A549 (cell line): ENCODE measurements at regions not wholly inside any gene's neighbourhood (a gene's known extent, or its start where the extent isn't known, plus 50 kb on each side); places are given as distances from the start of the nearest gene placed in this dataset.
A peak's percentile ranks its signal among the peaks of the same experiment; 100 is the strongest.
"Not testable (repeated sequence)": the region's sequence is repeated elsewhere in the genome, so short reads cannot be mapped to it uniquely, and the experiment has no call there.

ENCODE experiments used
- ATAC-seq, 2 experiments: fragments of 200-7000 bp in 1 of 2; fragments of >200 bp in 1 of 2; cut with Nextera tagmentation in 1 of 2; cut with Tn5 transposase in 1 of 2; 3 replicates each; pipeline versions ENCODE4 v1.8.0 to v1.9.1; 2018 to 2020; ENCODE audit warnings: mild to moderate bottlenecking in 1 of 2, moderate library complexity in 1 of 2
- CTCF ChIA-PET: fragments of 300-600 bp; sonication (Branson Sonifier 250); formaldehyde crosslinking; extraction: SDS; loops from one replicate; lab custom pipeline; 2021; ENCODE audit warnings: antibody characterized with exemption, inconsistent platforms; lab: Yijun Ruan, JAX
- POLR2A ChIA-PET: fragments of 350-600 bp; formaldehyde crosslinking; extraction: SDS; loops from one replicate; lab custom pipeline; 2021; ENCODE audit warnings: antibody characterized with exemption, inconsistent platforms; lab: Yijun Ruan, JAX
- DNase-seq, 2 experiments: peaks; one replicate each; pipeline versions ENCODE4 v3.0.0 to v3.0.0-alpha.2; 2011 to 2016; ENCODE audit warnings: low read depth in 1 of 2, low spot score in 1 of 2
- FAIRE-seq: peaks from 2 replicates; lab custom pipeline; 2011; peaks lifted over from hg19 to GRCh38; lab: Jason Lieb, UNC
- H3K27ac ChIP-seq, 2 experiments: fragments of >200 bp; sonication (Bioruptor Twin); formaldehyde crosslinking; 3 replicates each; pipeline ENCODE4 v1.5.1; 2016 to 2017
- H3K4me1 ChIP-seq: fragments of >200 bp; sonication (Bioruptor Twin); formaldehyde crosslinking; 3 replicates; pipeline ENCODE4 v1.6.1; 2016
- H3K4me2 ChIP-seq: fragments of >200 bp; sonication (Bioruptor Twin); formaldehyde crosslinking; 3 replicates; pipeline ENCODE4 v1.6.1; 2016
- H3K4me3 ChIP-seq: fragments of >200 bp; sonication (Bioruptor Twin); formaldehyde crosslinking; 3 replicates; pipeline ENCODE4 v1.5.1; 2016
- H3K9me3 ChIP-seq: fragments of >200 bp; sonication (Bioruptor Twin); formaldehyde crosslinking; 3 replicates; pipeline ENCODE4 v1.6.1; 2016
- EP300 ChIP-seq, 2 experiments: fragments of >200 bp; sonication (Bioruptor Twin); formaldehyde crosslinking; IDR thresholded peaks; 2 replicates in 1 of 2; 3 replicates in 1 of 2; pipeline ENCODE4 v1.6.1; 2016 to 2017
- FOSL2 ChIP-seq, 2 experiments: fragments of 450-650 bp in 1 of 2; fragments of >200 bp in 1 of 2; sonication (Bioruptor Twin) in 1 of 2; formaldehyde crosslinking; IDR thresholded peaks; 2 replicates each; pipeline versions ENCODE4 v1.5.0 to v1.6.1; 2016 to 2020; ENCODE audit warnings: mild to moderate bottlenecking in 1 of 2, moderate library complexity in 1 of 2
- FOXS1 ChIP-seq: fragments of 250-450 bp; sonication (Bioruptor Pico); IDR thresholded peaks from 2 replicates; pipeline ENCODE4 v1.5.0; 2020; ENCODE audit warnings: mild to moderate bottlenecking, moderate library complexity
- GATA3 ChIP-seq: IDR thresholded peaks from 2 replicates; pipeline ENCODE4 v1.6.1; 2012; ENCODE audit warnings: borderline replicate concordance
- HOXA7 ChIP-seq: fragments of 250-450 bp; sonication (Bioruptor Pico); IDR thresholded peaks from 2 replicates; pipeline ENCODE4 v1.5.0; 2020; ENCODE audit warnings: mild to moderate bottlenecking, moderate library complexity
- JUNB ChIP-seq: fragments of >200 bp; sonication (Bioruptor Twin); formaldehyde crosslinking; IDR thresholded peaks from 2 replicates; pipeline ENCODE4 v1.6.1; 2016
- MAFK ChIP-seq: fragments of 450-650 bp; IDR thresholded peaks from 2 replicates; pipeline ENCODE4 v1.6.1; 2014; ENCODE audit not compliant: partially characterized antibody
- MAZ ChIP-seq: fragments of 150-350 bp; IDR thresholded peaks from 2 replicates; pipeline ENCODE4 v1.6.1; 2014; ENCODE audit warnings: antibody characterized with exemption, low read depth, low read length, borderline replicate concordance
- NFE2L2 ChIP-seq: fragments of 150-350 bp; conservative IDR thresholded peaks from 2 replicates; pipeline ENCODE4 v1.6.1; 2014; ENCODE audit warnings: low read length
- NPAS2 ChIP-seq: fragments of 250-450 bp; sonication (Bioruptor Pico); IDR thresholded peaks from 2 replicates; pipeline ENCODE4 v1.8.0; 2022; ENCODE audit warnings: mild to moderate bottlenecking, moderate library complexity, borderline replicate concordance
- PHF8 ChIP-seq: fragments of 200-600 bp; sonication (generic); IDR thresholded peaks from 2 replicates; pipeline ENCODE4 v1.6.1; 2016; ENCODE audit warnings: low read depth, mild to moderate bottlenecking, antibody characterized with exemption, moderate library complexity, borderline replicate concordance
- ZFP36 ChIP-seq: fragments of 450-650 bp; IDR thresholded peaks from 2 replicates; pipeline ENCODE4 v1.6.1; 2014; ENCODE audit warnings: borderline replicate concordance; ENCODE audit not compliant: partially characterized antibody
- ZNF302 ChIP-seq: fragments of 250-450 bp; sonication (Bioruptor Pico); IDR thresholded peaks from 2 replicates; pipeline ENCODE4 v1.9.0; 2021; ENCODE audit warnings: inconsistent platforms, mild to moderate bottlenecking, moderate library complexity
- WGBS: methylation state at CpG from one replicate; pipeline ENCODE4 v1.1.6; 2017; ENCODE audit errors: missing lambda C conversion rate; 5-methylcytosine and 5-hydroxymethylcytosine counted together
- TF ChIP-seq, protein P1 (sequence below): IDR thresholded peaks from 2 replicates; pipeline ENCODE4 v1.6.1; 2012

DNA sequence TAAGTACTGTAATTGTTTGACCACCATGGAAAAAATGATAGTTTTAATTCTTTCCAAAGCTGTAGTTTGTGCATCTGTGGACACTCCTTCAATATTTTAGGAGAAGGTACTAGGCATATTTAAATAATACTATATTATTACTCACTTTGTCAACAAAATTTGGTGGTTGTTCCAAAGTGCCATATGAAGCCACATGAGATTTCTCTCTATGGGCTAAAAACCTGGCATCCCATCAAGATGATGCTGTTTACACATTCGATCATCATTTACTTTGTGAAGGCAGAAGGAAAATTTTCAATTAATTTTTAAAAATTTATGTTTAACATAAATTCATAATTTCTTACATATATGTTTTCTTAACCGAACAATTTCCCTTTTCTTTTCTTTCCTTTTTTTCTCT is 502.6 kb upstream of the JAG1 start:
- DNase-seq (no peak), FAIRE-seq (no peak), ATAC-seq (no peak)
- TF ChIP-seq MAFK (no peak), ZNF302 (no peak), NPAS2 (CRISPR knock-in tag) (no peak), NFE2L2 (no peak), EP300 (IDR thresholded peaks at IDR 0.05) (no peak)
- TF ChIP-seq, protein P1, sequence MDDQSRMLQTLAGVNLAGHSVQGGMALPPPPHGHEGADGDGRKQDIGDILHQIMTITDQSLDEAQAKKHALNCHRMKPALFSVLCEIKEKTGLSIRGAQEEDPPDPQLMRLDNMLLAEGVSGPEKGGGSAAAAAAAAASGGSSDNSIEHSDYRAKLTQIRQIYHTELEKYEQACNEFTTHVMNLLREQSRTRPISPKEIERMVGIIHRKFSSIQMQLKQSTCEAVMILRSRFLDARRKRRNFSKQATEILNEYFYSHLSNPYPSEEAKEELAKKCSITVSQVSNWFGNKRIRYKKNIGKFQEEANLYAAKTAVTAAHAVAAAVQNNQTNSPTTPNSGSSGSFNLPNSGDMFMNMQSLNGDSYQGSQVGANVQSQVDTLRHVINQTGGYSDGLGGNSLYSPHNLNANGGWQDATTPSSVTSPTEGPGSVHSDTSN: no peak
- ChIA-PET CTCF (interaction anchor here (0.9 to 1.0 kb wide), 2 partner anchors 18 to 90 kb away, joined by 3 to 5 read pairs; no protein-coding TSS in a partner anchor), POLR2A (no interaction called here)
- peaks cover 12% of the 10 kb centered on the region; the same call in 2 of the 3 replicates for H3K4me1 ChIP-seq
- no peak overlapping the region for H3K4me2 ChIP-seq
- H3K27ac ChIP-seq: no peak overlapping the region
- WGBS: 87% methylated on average over 2 of the region's 2 CpGs
- H3K9me3 ChIP-seq: peaks cover 9% of the 10 kb centered on the region; the same call in 2 of the 3 replicates
- no peak overlapping the region for H3K4me3 ChIP-seq

- TF ChIP-seq JUNB (0 out of 2 replicates have a peak, but pooled peaks have one; percentile 53), HOXA7 (CRISPR knock-in tag) (no peak), FOSL2 (IDR thresholded peaks at IDR 0.05) (no peak), FOSL2 (CRISPR knock-in tag; IDR thresholded peaks at IDR 0.05) (peak; percentile 77)
- ChIA-PET POLR2A (interaction anchor here (1.0 to 1.6 kb wide), 3 partner anchors 29 to 505 kb away, joined by 4 to 5 read pairs (median 4); partner anchors contain the start of gene JAG1), CTCF (interaction anchor here (1.2 to 1.9 kb wide), 3 partner anchors 16 to 508 kb away, joined by 3 to 6 read pairs (median 5); partner anchors contain the start of gene JAG1)
- peak overlapping the region; percentile 6 for H3K4me2 ChIP-seq
- 59% methylated on average over 3 of the region's 3 CpGs for WGBS
- H3K9me3 ChIP-seq: peaks cover 13% of the 10 kb centered on the region; the same call in 2 of the 3 replicates
- FAIRE-seq (peak; percentile 96), ATAC-seq (peak; percentile 83 to 86), DNase-seq (peak; percentile 28 to 74)
- H3K4me3 ChIP-seq: no peak overlapping the region
- H3K27ac ChIP-seq: peak overlapping the region in 1 of 2 experiments; percentile 46; a peak in 1 of 6 replicates
- H3K4me1 ChIP-seq: peaks cover 12% of the 10 kb centered on the region; the same call in 2 of the 3 replicates
Observed at GRCh38 chr20:11178946-11179654, 505.3 kb upstream of the JAG1 start.

GRCh38 chr20:11180186-11180585 is 506.4 kb upstream of the JAG1 start:
- Histone ChIP-seq H3K4me2 (no peak overlapping the region), H3K4me3 (no peak overlapping the region), H3K4me1 (peaks cover 12% of the 10 kb centered on the region; the same call in 2 of the 3 replicates), H3K27ac (no peak overlapping the region), H3K9me3 (peaks cover 16% of the 10 kb centered on the region; the same call in 2 of the 3 replicates)
- no peak for TF ChIP-seq MAZ
- TF ChIP-seq PHF8: no peak
- TF ChIP-seq FOXS1 (CRISPR knock-in tag): no peak
- TF ChIP-seq MAFK: no peak
- TF ChIP-seq ZNF302: no peak
- TF ChIP-seq, protein P1: no peak
- no peak for TF ChIP-seq ZFP36
- no peak for TF ChIP-seq GATA3
- no peak for DNase-seq
- ChIA-PET POLR2A (no interaction called here), CTCF (interaction anchor here (0.8 to 1.2 kb wide), 3 partner anchors 9 to 30 kb away, joined by 3 read pairs; no protein-coding TSS in a partner anchor)
- ATAC-seq: no peak
- peak; percentile 28 for FAIRE-seq

GRCh38 chr20:11181129-11181528 is 507.3 kb upstream of the JAG1 start:
- peak; percentile 39 for TF ChIP-seq ZFP36
- CTCF ChIA-PET: interaction anchor here (0.8 to 1.2 kb wide), 3 partner anchors 10 to 31 kb away, joined by 3 read pairs; no protein-coding TSS in a partner anchor
- Histone ChIP-seq H3K4me1 (peaks cover 12% of the 10 kb centered on the region; the same call in 2 of the 3 replicates), H3K9me3 (peaks cover 19% of the 10 kb centered on the region; the same call in 2 of the 3 replicates)
- FAIRE-seq, H3K4me2 ChIP-seq, H3K4me3 ChIP-seq, DNase-seq, POLR2A ChIA-PET, H3K27ac ChIP-seq, ATAC-seq: not testable (repeated sequence)
- 47% methylated on average over 3 of the region's 3 CpGs for WGBS
